ENCODE measurements at regions not wholly inside any gene's neighbourhood (a gene's known extent, or its start where the extent isn't known, plus 50 kb on each side); places are given as distances from the start of the nearest gene placed in this dataset.

- TF ChIP-seq CTCF (IDR thresholded peaks at IDR 0.05) (no peak), POLR2A (IDR thresholded peaks at IDR 0.05) (no peak)
Observed at GRCh38 chr3:118485693-118486092, 549.0 kb downstream of the IGSF11 start.

All from thyroid gland (tissue), 4 donors.